ENCODE measurements at regions not wholly inside any gene's neighbourhood (a gene's known extent, or its start where the extent isn't known, plus 50 kb on each side); places are given as distances from the start of the nearest gene placed in this dataset.

DNA sequence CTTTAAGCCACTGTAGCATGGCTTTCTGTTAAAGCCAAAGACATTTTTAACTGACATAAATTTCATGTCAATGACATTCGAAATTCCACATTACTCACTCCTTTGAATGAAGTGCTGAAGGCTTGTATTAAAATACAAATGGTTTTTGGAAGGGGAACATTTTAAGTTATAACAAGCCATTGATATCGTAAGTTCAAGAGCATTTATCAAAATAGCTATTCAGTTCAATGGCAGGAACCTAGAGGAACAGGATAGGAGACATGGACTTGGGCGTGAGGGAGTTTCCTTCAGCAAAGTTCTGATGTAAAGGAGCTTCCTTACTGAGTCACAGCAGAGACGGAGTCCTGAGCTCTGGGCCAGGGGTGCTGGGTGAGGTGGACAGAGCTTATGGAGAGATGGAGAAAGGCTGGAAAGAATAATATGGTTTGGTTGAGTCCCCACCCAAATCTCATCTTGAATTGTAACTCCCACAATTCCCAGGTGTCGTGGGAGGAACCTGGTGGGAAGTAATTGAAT, 631.8 kb downstream of the BNC2 start:
- H3K27me3 Mint-ChIP-seq (ENCODE audit: low read depth): no peaks in the 10 kb centered on the region
- peaks cover 30% of the 10 kb centered on the region for H3K4me1 Mint-ChIP-seq
- no peaks in the 10 kb centered on the region for H3K36me3 Mint-ChIP-seq
- no peak for DNase-seq (ENCODE audit: low spot score in 2 of 2, unreplicated experiment in 2 of 2)
- TF ChIP-seq, protein P1, sequence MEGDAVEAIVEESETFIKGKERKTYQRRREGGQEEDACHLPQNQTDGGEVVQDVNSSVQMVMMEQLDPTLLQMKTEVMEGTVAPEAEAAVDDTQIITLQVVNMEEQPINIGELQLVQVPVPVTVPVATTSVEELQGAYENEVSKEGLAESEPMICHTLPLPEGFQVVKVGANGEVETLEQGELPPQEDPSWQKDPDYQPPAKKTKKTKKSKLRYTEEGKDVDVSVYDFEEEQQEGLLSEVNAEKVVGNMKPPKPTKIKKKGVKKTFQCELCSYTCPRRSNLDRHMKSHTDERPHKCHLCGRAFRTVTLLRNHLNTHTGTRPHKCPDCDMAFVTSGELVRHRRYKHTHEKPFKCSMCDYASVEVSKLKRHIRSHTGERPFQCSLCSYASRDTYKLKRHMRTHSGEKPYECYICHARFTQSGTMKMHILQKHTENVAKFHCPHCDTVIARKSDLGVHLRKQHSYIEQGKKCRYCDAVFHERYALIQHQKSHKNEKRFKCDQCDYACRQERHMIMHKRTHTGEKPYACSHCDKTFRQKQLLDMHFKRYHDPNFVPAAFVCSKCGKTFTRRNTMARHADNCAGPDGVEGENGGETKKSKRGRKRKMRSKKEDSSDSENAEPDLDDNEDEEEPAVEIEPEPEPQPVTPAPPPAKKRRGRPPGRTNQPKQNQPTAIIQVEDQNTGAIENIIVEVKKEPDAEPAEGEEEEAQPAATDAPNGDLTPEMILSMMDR (IDR thresholded peaks at IDR 0.05; ENCODE audit: unreplicated experiment): no peak
- H3K9me3 Mint-ChIP-seq: peaks cover 3% of the 10 kb centered on the region
- H3K27ac Mint-ChIP-seq: no peak overlapping the region
- H3K4me3 Mint-ChIP-seq: no peak overlapping the region

DNA sequence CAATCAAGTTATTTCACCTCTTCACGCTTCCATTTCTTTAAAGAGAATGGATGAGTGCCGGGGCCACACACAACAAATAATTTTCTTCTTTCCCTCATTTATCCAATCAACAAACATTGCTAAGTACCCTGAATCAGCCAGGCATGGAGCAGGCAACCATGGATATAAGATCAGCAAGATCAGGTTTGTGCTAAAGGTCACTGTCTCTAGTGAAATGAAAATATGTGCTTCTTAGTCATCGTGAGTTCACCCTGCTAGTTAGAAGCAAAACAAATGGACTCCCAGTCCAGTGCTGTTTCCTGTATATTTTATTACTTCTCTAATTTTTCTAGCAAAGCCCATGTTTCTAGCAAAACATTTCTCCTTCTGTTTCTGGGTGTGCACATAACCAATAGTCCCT, 629.2 kb downstream of the BNC2 start:
- Mint-ChIP-seq H3K4me3 (no peak overlapping the region), H3K27me3 (ENCODE audit: low read depth) (no peaks in the 10 kb centered on the region), H3K36me3 (no peaks in the 10 kb centered on the region), H3K27ac (no peak overlapping the region), H3K4me1 (peaks cover 44% of the 10 kb centered on the region), H3K9me3 (peaks cover 3% of the 10 kb centered on the region)
- no peak for DNase-seq (ENCODE audit: low spot score in 2 of 2, unreplicated experiment in 2 of 2)
- TF ChIP-seq, protein P1 (IDR thresholded peaks at IDR 0.05; ENCODE audit: unreplicated experiment): no peak

DNA sequence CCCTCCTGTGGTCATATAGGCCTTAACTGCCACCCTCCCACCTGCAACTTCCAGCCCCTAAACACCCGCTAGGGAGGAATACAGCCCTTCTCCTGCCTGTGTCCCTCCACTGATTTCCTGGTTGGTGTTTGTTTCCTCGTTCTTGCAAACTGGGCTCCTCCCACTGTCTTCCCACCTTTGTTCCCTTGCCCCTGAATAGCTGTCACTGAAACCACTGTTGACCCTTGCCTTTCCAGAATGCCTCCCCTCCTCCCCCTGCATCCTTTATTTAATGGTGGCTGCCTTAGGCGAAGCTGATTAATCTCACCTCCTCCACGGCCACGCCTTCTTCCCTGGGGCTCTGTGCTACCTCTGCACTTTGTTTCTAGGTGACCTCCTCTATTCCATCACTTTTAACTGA, 626.7 kb downstream of the BNC2 start:
- Mint-ChIP-seq H3K27me3 (ENCODE audit: low read depth) (no peaks in the 10 kb centered on the region), H3K9me3 (peaks cover 1% of the 10 kb centered on the region), H3K4me3 (no peak overlapping the region), H3K27ac (no peak overlapping the region), H3K4me1 (peaks cover 36% of the 10 kb centered on the region), H3K36me3 (no peaks in the 10 kb centered on the region)
- no peak for DNase-seq (ENCODE audit: low spot score in 2 of 2, unreplicated experiment in 2 of 2)
- TF ChIP-seq, protein P1 (IDR thresholded peaks at IDR 0.05; ENCODE audit: unreplicated experiment): no peak

DNA sequence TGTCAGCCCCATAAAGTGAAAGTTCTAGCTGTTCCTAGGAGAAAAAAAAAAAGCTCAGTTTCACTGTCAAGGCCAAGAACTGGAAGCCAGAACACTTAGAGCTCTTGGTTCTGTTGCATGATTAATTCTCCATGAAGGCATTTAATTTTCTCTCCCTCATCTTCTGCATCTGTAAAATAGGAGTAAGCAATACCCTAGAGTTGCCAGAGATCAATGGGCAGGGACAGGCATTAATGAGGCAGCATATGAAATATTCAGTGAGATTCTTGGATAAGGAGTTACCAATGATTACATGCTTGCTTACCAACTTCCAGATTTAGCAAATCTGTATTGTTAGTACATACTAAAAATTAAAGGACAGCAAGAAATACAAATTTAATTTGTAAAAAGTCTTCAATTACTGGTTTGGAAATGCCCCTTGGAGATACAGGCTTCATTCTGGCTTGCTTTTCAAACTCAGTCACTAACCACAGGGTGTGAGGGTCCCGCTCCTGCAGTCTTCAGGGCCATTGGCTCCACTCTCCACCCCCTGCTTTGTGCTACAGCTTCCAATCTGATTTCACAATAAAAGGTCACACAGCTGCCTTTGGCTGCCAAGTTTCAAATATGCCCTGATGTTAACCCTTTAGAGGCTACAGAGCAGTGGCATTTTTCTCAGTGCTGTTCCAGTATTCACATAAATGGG, 624.6 kb downstream of the BNC2 start:
- TF ChIP-seq, protein P1 (IDR thresholded peaks at IDR 0.05; ENCODE audit: unreplicated experiment): no peak
- Mint-ChIP-seq H3K36me3 (no peaks in the 10 kb centered on the region), H3K9me3 (no peaks in the 10 kb centered on the region), H3K4me1 (peaks cover 48% of the 10 kb centered on the region), H3K27me3 (ENCODE audit: low read depth) (no peaks in the 10 kb centered on the region), H3K27ac (no peak overlapping the region), H3K4me3 (no peak overlapping the region)
- no peak for DNase-seq (ENCODE audit: low spot score in 2 of 2, unreplicated experiment in 2 of 2)

DNA sequence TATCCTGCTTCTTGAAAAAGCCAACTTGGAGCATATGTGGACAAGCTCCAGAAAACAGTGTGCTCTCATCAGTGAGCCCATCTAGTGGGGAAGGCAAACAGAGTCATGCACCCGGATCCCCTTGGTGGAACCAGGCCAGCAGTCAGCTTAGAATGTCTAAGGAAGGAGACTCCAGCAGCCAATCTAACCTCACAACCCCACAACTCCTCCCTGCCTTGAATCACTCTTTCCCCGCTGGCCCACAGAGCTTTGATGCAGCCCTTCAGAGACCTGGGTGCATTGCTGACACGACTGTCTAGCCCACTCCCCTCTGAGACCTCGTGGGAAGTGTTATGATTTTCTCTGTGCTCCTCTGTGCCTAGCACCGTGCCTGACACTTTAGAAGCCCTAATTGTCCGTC, 623.7 kb downstream of the BNC2 start:
- peaks cover 48% of the 10 kb centered on the region for H3K4me1 Mint-ChIP-seq
- DNase-seq (ENCODE audit: low spot score in 2 of 2, unreplicated experiment in 2 of 2): no peak
- H3K4me3 Mint-ChIP-seq: no peak overlapping the region
- TF ChIP-seq, protein P1 (IDR thresholded peaks at IDR 0.05; ENCODE audit: unreplicated experiment): no peak
- H3K27me3 Mint-ChIP-seq (ENCODE audit: low read depth): no peaks in the 10 kb centered on the region
- H3K27ac Mint-ChIP-seq: no peak overlapping the region
- no peaks in the 10 kb centered on the region for H3K36me3 Mint-ChIP-seq
- H3K9me3 Mint-ChIP-seq: no peaks in the 10 kb centered on the region

Data from mesothelial cell of epicardium (in vitro differentiated cells).